ENCODE measurements at regions not wholly inside any gene's neighbourhood (a gene's known extent, or its start where the extent isn't known, plus 50 kb on each side); places are given as distances from the start of the nearest gene placed in this dataset.
"Not testable (repeated sequence)": the region's sequence is repeated elsewhere in the genome, so short reads cannot be mapped to it uniquely, and the experiment has no call there.

GRCh38 chr4:166212326-166212725 is 339.3 kb downstream of the TLL1 start:
- H4K91ac ChIP-seq (replicated peaks; ENCODE audit: insufficient read length, low read length); H2BK15ac ChIP-seq (ENCODE audit: low read length); H2BK12ac ChIP-seq (ENCODE audit: low read depth, low read length); H2BK120ac ChIP-seq (replicated peaks; ENCODE audit: low read depth, low read length); H2BK20ac ChIP-seq (ENCODE audit: low read length); H3K4me2 ChIP-seq (ENCODE audit: insufficient read depth in 1 of 2, low read depth in 2 of 2, low read length in 2 of 2); H4K5ac ChIP-seq (ENCODE audit: insufficient read length, low read depth, low read length); H3K4me1 ChIP-seq (replicated peaks in 1 of 4; ENCODE audit: control insufficient read depth in 3 of 4, insufficient read depth in 4 of 4, low read length in 3 of 4); H3K9ac ChIP-seq (replicated peaks in 1 of 4; ENCODE audit: extremely low read depth in 1 of 4, low read depth in 3 of 4, low read length in 3 of 4); H3K79me1 ChIP-seq (ENCODE audit: low read depth, low read length); H3K23me2 ChIP-seq (ENCODE audit: low read depth, low read length); H3K14ac ChIP-seq (ENCODE audit: insufficient read length); H4K8ac ChIP-seq (ENCODE audit: extremely low read depth, insufficient read depth, low read length); POLR2A ChIA-PET (ENCODE audit: partially characterized antibody); H2BK5ac ChIP-seq (ENCODE audit: low read depth, low read length); H3K23ac ChIP-seq (ENCODE audit: insufficient read length); H3K56ac ChIP-seq (replicated peaks; ENCODE audit: insufficient read length, low read depth, low read length); H2AFZ ChIP-seq (ENCODE audit: low read length); H3K4ac ChIP-seq (replicated peaks; ENCODE audit: insufficient read length, low read depth, low read length); H3K27me3 ChIP-seq (replicated peaks in 1 of 4; ENCODE audit: control insufficient read depth in 3 of 4, extremely low read depth in 1 of 4, insufficient read depth in 3 of 4, low read length in 3 of 4); H3K36me3 ChIP-seq (ENCODE audit: control insufficient read depth in 2 of 4, insufficient read depth in 4 of 4, low read length in 3 of 4); H2AK5ac ChIP-seq (ENCODE audit: low read depth, low read length); H3K4me3 ChIP-seq (ENCODE audit: extremely low read depth in 1 of 4, insufficient read depth in 2 of 4, low read depth in 3 of 4, low read length in 4 of 4); H3K79me2 ChIP-seq (ENCODE audit: control insufficient read depth in 1 of 2, insufficient read depth in 2 of 2, low read length in 2 of 2); CTCF ChIA-PET (ENCODE audit: partially characterized antibody); H3K27ac ChIP-seq (ENCODE audit: low read depth, low read length); H4K20me1 ChIP-seq (replicated peaks in 1 of 2; ENCODE audit: control insufficient read depth in 1 of 2, insufficient read depth in 2 of 2, low read length in 2 of 2); FAIRE-seq; H3K18ac ChIP-seq (ENCODE audit: extremely low read depth, low read length); DNase-seq (ENCODE audit: low read depth in 1 of 2, low spot score in 2 of 2): not testable (repeated sequence)
- WGBS, 2 experiments (ENCODE audit: extremely low coverage in 1 of 2, insufficient coverage in 1 of 2, insufficient read length in 1 of 2, insufficient replicate concordance in 2 of 2, low coverage in 1 of 2, low lambda C conversion rate in 2 of 2, missing lambda C conversion rate in 1 of 2) = 92% methylated on average over 4 of the region's 4 CpGs; no CpG with 5 or more reads in 1 of the 2 experiments
- H3K9me3 ChIP-seq (ENCODE audit: insufficient read depth in 2 of 2, low read depth in 1 of 2, low read length in 1 of 2) = peaks cover 19 to 38% of the 10 kb centered on the region in 2 experiments; a peak in 3 of 4 replicates
